ENCODE measurements at regions not wholly inside any gene's neighbourhood (a gene's known extent, or its start where the extent isn't known, plus 50 kb on each side); places are given as distances from the start of the nearest gene placed in this dataset.
A peak's percentile ranks its signal among the peaks of the same experiment; 100 is the strongest.

- no peaks in the 10 kb centered on the region for H3K27me3 ChIP-seq (replicated peaks in 1 of 4; ENCODE audit: control insufficient read depth in 3 of 4, extremely low read depth in 1 of 4, insufficient read depth in 3 of 4, low read length in 3 of 4)
- no peak overlapping the region for H4K91ac ChIP-seq (replicated peaks; ENCODE audit: insufficient read length, low read length)
- no peak overlapping the region for H3K14ac ChIP-seq (ENCODE audit: insufficient read length)
- H3K9ac ChIP-seq (replicated peaks in 1 of 4; ENCODE audit: extremely low read depth in 1 of 4, low read depth in 3 of 4, low read length in 3 of 4): no peak overlapping the region
- no peak overlapping the region for H3K4ac ChIP-seq (replicated peaks; ENCODE audit: insufficient read length, low read depth, low read length)
- WGBS, 2 experiments (ENCODE audit: extremely low coverage in 1 of 2, insufficient coverage in 1 of 2, insufficient read length in 1 of 2, insufficient replicate concordance in 2 of 2, low coverage in 1 of 2, low lambda C conversion rate in 2 of 2, missing lambda C conversion rate in 1 of 2): 93% methylated on average over 9 of the region's 15 CpGs; no CpG with 5 or more reads in 1 of the 2 experiments
- H3K9me3 ChIP-seq (ENCODE audit: insufficient read depth in 2 of 2, low read depth in 1 of 2, low read length in 1 of 2): peaks cover 11 to 23% of the 10 kb centered on the region in 2 experiments; a peak in 3 of 4 replicates
- DNase-seq (ENCODE audit: low read depth in 1 of 2, low spot score in 2 of 2): peak in 1 of 2 experiments; percentile 11
- H3K23me2 ChIP-seq (ENCODE audit: low read depth, low read length): peaks cover under 1% of the 10 kb centered on the region; the same call in 1 of the 2 replicates
- H4K20me1 ChIP-seq (replicated peaks in 1 of 2; ENCODE audit: control insufficient read depth in 1 of 2, insufficient read depth in 2 of 2, low read length in 2 of 2): no peaks in the 10 kb centered on the region
- no peak overlapping the region for H3K4me2 ChIP-seq (ENCODE audit: insufficient read depth in 1 of 2, low read depth in 2 of 2, low read length in 2 of 2)
- no peak for FAIRE-seq
- CTCF ChIA-PET (ENCODE audit: partially characterized antibody): no interaction called here
- H2AK5ac ChIP-seq (ENCODE audit: low read depth, low read length): no peak overlapping the region
- H2BK5ac ChIP-seq (ENCODE audit: low read depth, low read length): no peak overlapping the region
- H3K4me1 ChIP-seq (replicated peaks in 1 of 4; ENCODE audit: control insufficient read depth in 3 of 4, insufficient read depth in 4 of 4, low read length in 3 of 4): no peaks in the 10 kb centered on the region
- POLR2A ChIA-PET (ENCODE audit: partially characterized antibody): no interaction called here
- H2BK20ac ChIP-seq (ENCODE audit: low read length): no peak overlapping the region
- no peak overlapping the region for H4K8ac ChIP-seq (ENCODE audit: extremely low read depth, insufficient read depth, low read length)
- H3K27ac ChIP-seq (ENCODE audit: low read depth, low read length): no peak overlapping the region
- H2BK12ac ChIP-seq (ENCODE audit: low read depth, low read length): no peak overlapping the region
- no peak overlapping the region for H3K18ac ChIP-seq (ENCODE audit: extremely low read depth, low read length)
- no peak overlapping the region for H4K5ac ChIP-seq (ENCODE audit: insufficient read length, low read depth, low read length)
- no peaks in the 10 kb centered on the region for H3K36me3 ChIP-seq (ENCODE audit: control insufficient read depth in 2 of 4, insufficient read depth in 4 of 4, low read length in 3 of 4)
- H2BK15ac ChIP-seq (ENCODE audit: low read length): no peak overlapping the region
- no peaks in the 10 kb centered on the region for H3K79me2 ChIP-seq (ENCODE audit: control insufficient read depth in 1 of 2, insufficient read depth in 2 of 2, low read length in 2 of 2)
- H2AFZ ChIP-seq (ENCODE audit: low read length): no peak overlapping the region
- H3K4me3 ChIP-seq (ENCODE audit: extremely low read depth in 1 of 4, insufficient read depth in 2 of 4, low read depth in 3 of 4, low read length in 4 of 4): no peak overlapping the region
- H2BK120ac ChIP-seq (replicated peaks; ENCODE audit: low read depth, low read length): no peak overlapping the region
- TF ChIP-seq PHF8 (conservative IDR thresholded peaks at IDR 0.05; ENCODE audit: low read depth, low read length) (no peak), POLR2AphosphoS5 (IDR thresholded peaks at IDR 0.05; ENCODE audit: low read depth, low read length) (no peak), FOSL1 (IDR thresholded peaks at IDR 0.05; ENCODE audit: insufficient read depth, low read depth, low read length) (no peak), TAF1 (IDR thresholded peaks at IDR 0.05; ENCODE audit: low read depth, low read length) (no peak), JUN (IDR thresholded peaks at IDR 0.05; ENCODE audit: low read depth, low read length) (no peak), CTCF (IDR thresholded peaks at IDR 0.05; ENCODE audit: control extremely low read depth in 1 of 3, insufficient read depth in 1 of 3, low read depth in 1 of 3, low read length in 3 of 3) (no peak), ZNF274 (IDR thresholded peaks at IDR 0.05; ENCODE audit: borderline replicate concordance, extremely low read depth, low read length) (no peak), SUZ12 (IDR thresholded peaks at IDR 0.05; ENCODE audit: low read length) (no peak), BCL11A (IDR thresholded peaks at IDR 0.05; ENCODE audit: low read depth in 2 of 2, low read length in 2 of 2) (no peak)
- no peak overlapping the region for H3K56ac ChIP-seq (replicated peaks; ENCODE audit: insufficient read length, low read depth, low read length)
- H3K79me1 ChIP-seq (ENCODE audit: low read depth, low read length): no peaks in the 10 kb centered on the region
- no peak overlapping the region for H3K23ac ChIP-seq (ENCODE audit: insufficient read length)
These were observed 212.4 kb downstream of the ANAPC1 start for GRCh38 chr2:111671426-111672150.

Data from H1 (cell line).